GM13977 (cell line): ENCODE measurements at regions not wholly inside any gene's neighbourhood (a gene's known extent, or its start where the extent isn't known, plus 50 kb on each side); places are given as distances from the start of the nearest gene placed in this dataset.

ENCODE experiments used
- DNase-seq: peaks from one replicate; pipeline ENCODE4 v3.0.0; 2012; ENCODE audit warnings: low spot score
- in situ Hi-C: fragments of 300-500 bp; cut with MboI; formaldehyde crosslinking; loops from one replicate; pipeline ENCODE4 v1.12.0; 2022; ENCODE audit warnings: low sequenced_read_pairs, low pct_unique_long_range_greater_than_20kb, mixed read lengths, inconsistent platforms; ENCODE audit not compliant: unreplicated experiment
- TF ChIP-seq, protein P1 (sequence below): IDR thresholded peaks from 2 replicates; pipeline ENCODE4 v1.5.1; 2012; ENCODE audit warnings: mild to moderate bottlenecking, control low read depth; ENCODE audit not compliant: insufficient read depth; ENCODE audit errors: extremely low read depth, missing control alignments

- TF ChIP-seq, protein P1, sequence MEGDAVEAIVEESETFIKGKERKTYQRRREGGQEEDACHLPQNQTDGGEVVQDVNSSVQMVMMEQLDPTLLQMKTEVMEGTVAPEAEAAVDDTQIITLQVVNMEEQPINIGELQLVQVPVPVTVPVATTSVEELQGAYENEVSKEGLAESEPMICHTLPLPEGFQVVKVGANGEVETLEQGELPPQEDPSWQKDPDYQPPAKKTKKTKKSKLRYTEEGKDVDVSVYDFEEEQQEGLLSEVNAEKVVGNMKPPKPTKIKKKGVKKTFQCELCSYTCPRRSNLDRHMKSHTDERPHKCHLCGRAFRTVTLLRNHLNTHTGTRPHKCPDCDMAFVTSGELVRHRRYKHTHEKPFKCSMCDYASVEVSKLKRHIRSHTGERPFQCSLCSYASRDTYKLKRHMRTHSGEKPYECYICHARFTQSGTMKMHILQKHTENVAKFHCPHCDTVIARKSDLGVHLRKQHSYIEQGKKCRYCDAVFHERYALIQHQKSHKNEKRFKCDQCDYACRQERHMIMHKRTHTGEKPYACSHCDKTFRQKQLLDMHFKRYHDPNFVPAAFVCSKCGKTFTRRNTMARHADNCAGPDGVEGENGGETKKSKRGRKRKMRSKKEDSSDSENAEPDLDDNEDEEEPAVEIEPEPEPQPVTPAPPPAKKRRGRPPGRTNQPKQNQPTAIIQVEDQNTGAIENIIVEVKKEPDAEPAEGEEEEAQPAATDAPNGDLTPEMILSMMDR = no peak
- DNase-seq = no peak
- in situ Hi-C loops = no loop called here
Observed at GRCh38 chr7:33700001-33700899, 205.1 kb upstream of the BMPER start.

GRCh38 chr7:33701189-33701740 is 204.1 kb upstream of the BMPER start:
- TF ChIP-seq, protein P1 = no peak
- in situ Hi-C loops = no loop called here
- no peak for DNase-seq

DNA sequence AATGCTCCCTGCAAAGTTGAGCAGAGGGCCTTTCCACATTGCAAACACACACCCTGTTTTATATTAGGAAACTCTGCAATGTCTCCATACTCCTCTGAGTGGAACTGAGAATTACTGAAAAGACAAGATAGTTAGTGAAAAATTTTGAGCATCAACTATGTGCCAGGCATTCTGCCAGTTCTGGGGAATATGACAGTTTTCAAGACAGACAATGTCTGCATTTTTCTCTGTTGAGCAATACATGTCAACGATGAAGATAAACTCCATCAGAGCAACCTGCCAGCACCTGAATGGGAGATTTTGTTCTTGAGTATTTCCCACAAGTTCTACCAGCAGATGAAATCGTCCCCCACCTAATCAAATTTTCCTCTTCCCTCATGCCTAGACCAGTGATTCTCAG is 203.4 kb upstream of the BMPER start:
- no peak for DNase-seq
- in situ Hi-C loops = no loop called here
- TF ChIP-seq, protein P1 = no peak

GRCh38 chr7:33702514-33703054 is 202.8 kb upstream of the BMPER start:
- DNase-seq = no peak
- in situ Hi-C loops = no loop called here
- TF ChIP-seq, protein P1 = no peak

GRCh38 chr7:33705333-33705833 is 200.0 kb upstream of the BMPER start:
- TF ChIP-seq, protein P1 = no peak
- DNase-seq = no peak
- in situ Hi-C loops = no loop called here

DNA sequence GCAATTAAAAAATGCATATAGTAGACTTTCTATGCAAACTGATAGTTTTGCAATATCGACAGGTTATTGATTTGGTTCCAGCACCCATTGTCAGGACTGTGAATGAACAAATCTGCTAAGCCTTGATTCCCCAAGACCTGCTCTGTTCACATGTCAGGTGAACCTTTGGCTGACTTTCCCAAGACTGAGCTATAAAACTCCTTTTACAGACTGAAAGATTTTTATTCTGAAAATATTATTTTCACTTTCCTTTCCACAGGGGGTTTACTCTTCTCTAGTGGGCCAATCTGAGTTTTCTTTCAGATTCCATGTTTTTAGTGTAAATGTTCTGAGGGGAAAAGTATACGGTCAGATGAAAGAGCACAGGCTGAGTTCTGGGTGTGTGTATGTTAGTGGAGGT is 199.2 kb upstream of the BMPER start:
- in situ Hi-C loops = no loop called here
- TF ChIP-seq, protein P1 = no peak
- no peak for DNase-seq
